Left lung (tissue), 4 donors: ENCODE measurements at regions not wholly inside any gene's neighbourhood (a gene's known extent, or its start where the extent isn't known, plus 50 kb on each side); places are given as distances from the start of the nearest gene placed in this dataset.

Experiments used
- ATAC-seq: fragments of 200-7000 bp; cut with Tn5 transposase; one replicate; pipeline ENCODE4 v1.9.1; 2020; ENCODE audit warnings: moderate library complexity
- DNase-seq, 4 donors: peaks; one replicate each; pipeline ENCODE4 v3.0.0-alpha.2; 2013 to 2020
- H3K27ac ChIP-seq, 2 donors: fragments of 200-600 bp; sonication (generic) in 1 of 2; one replicate each; pipeline versions ENCODE4 v1.5.0 to v1.8.0; 2020 to 2021
- H3K27me3 ChIP-seq, 2 donors: fragments of 200-600 bp; sonication (generic) in 1 of 2; one replicate each; pipeline versions ENCODE4 v1.5.0 to v1.8.0; 2020 to 2021
- H3K36me3 ChIP-seq, 2 donors: fragments of 200-600 bp; sonication (generic) in 1 of 2; one replicate each; pipeline versions ENCODE4 v1.5.0 to v1.8.0; 2020 to 2021
- H3K4me1 ChIP-seq, 2 donors: fragments of 200-600 bp; one replicate each; pipeline ENCODE4 v1.8.0; 2021
- H3K4me3 ChIP-seq, 2 donors: fragments of 200-600 bp; sonication (generic) in 1 of 2; one replicate each; pipeline versions ENCODE4 v1.5.0 to v1.8.0; 2020 to 2021; ENCODE audit warnings: mild to moderate bottlenecking in 1 of 2
- H3K9me3 ChIP-seq, 2 donors: fragments of 200-600 bp; sonication (generic) in 1 of 2; one replicate each; pipeline versions ENCODE4 v1.5.0 to v1.8.0; 2020 to 2021
- intact Hi-C, 2 donors: fragments of 100-400 bp; cut with DNase I; formaldehyde crosslinking; loops; one replicate each; pipeline versions ENCODE4 v1.11.2 to v1.14.2; 2022
- TF ChIP-seq, protein P1 (sequence below), 2 donors: fragments of 200-600 bp; sonication (generic) in 1 of 2; IDR thresholded peaks; one replicate each; pipeline versions ENCODE4 v1.5.0 to v1.8.0; 2021; ENCODE audit warnings: antibody characterized with exemption in 2 of 2
- donor health status: DM: no; HTN: yes; CAD: no.
- donor health status: DM: no; HTN: no; CAD: no.

DNA sequence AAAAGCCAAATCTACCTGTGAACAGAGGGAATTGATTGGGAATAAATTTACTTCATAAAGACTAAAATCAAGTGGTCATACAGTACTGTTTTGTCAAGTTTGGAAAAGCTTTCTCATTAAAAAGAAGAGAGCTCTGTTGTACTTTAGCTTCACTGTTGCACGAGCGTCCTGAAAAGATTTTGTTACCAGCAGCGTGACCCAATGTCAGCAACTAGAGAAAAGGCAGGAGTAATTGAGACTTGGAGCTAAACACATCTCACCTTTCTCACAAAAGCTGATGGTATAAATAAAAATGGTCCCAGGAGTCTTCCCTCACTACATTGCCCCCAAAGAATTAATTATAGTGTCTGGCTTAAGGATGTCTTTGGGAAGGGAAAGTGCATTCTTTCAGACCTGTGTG is 613.7 kb downstream of the OLFM4 start:
- intact Hi-C loops, result no loop called here
- H3K36me3 ChIP-seq, result no peaks in the 10 kb centered on the region
- no peaks in the 10 kb centered on the region for H3K27me3 ChIP-seq
- DNase-seq (no peak), ATAC-seq (no peak)
- no peaks in the 10 kb centered on the region for H3K4me1 ChIP-seq
- no peak overlapping the region for H3K4me3 ChIP-seq
- no peaks in the 10 kb centered on the region for H3K9me3 ChIP-seq
- no peak overlapping the region for H3K27ac ChIP-seq
- TF ChIP-seq, protein P1, sequence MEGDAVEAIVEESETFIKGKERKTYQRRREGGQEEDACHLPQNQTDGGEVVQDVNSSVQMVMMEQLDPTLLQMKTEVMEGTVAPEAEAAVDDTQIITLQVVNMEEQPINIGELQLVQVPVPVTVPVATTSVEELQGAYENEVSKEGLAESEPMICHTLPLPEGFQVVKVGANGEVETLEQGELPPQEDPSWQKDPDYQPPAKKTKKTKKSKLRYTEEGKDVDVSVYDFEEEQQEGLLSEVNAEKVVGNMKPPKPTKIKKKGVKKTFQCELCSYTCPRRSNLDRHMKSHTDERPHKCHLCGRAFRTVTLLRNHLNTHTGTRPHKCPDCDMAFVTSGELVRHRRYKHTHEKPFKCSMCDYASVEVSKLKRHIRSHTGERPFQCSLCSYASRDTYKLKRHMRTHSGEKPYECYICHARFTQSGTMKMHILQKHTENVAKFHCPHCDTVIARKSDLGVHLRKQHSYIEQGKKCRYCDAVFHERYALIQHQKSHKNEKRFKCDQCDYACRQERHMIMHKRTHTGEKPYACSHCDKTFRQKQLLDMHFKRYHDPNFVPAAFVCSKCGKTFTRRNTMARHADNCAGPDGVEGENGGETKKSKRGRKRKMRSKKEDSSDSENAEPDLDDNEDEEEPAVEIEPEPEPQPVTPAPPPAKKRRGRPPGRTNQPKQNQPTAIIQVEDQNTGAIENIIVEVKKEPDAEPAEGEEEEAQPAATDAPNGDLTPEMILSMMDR (IDR thresholded peaks at IDR 0.05), result no peak

DNA sequence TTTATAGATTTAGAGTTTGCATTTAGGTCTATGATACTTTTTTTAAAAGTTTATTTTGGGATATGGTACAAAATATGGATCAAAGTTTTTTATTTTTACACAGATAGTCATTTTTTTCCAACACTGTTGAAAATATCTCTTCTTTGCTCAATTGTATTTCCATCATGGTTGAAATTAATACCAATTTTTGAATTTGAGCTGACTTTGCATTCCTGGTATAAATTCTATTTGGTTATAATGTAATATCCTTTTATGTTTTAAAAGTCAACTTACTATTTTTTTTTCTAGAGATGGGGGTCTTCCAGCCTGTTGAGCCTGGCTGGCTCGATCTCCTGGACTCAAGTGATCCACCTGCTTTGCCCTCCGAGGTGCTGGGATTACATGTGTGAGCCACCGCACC is 620.1 kb downstream of the OLFM4 start:
- no peaks in the 10 kb centered on the region for H3K27me3 ChIP-seq
- H3K4me1 ChIP-seq, result no peaks in the 10 kb centered on the region
- TF ChIP-seq, protein P1 (IDR thresholded peaks at IDR 0.05), result no peak
- ATAC-seq (no peak), DNase-seq (no peak)
- H3K4me3 ChIP-seq, result no peak overlapping the region
- H3K36me3 ChIP-seq, result no peaks in the 10 kb centered on the region
- H3K27ac ChIP-seq, result no peak overlapping the region
- intact Hi-C loops, result no loop called here
- peaks cover 0 to 2% of the 10 kb centered on the region in 2 donors for H3K9me3 ChIP-seq

- Histone ChIP-seq H3K4me3 (no peak overlapping the region), H3K27me3 (no peaks in the 10 kb centered on the region), H3K36me3 (no peaks in the 10 kb centered on the region), H3K27ac (no peak overlapping the region), H3K4me1 (no peaks in the 10 kb centered on the region), H3K9me3 (peaks cover under 1 to 4% of the 10 kb centered on the region in 2 donors)
- DNase-seq (no peak), ATAC-seq (no peak)
- TF ChIP-seq, protein P1 (IDR thresholded peaks at IDR 0.05), result no peak
- intact Hi-C loops, result no loop called here
These were observed 643.4 kb downstream of the OLFM4 start for GRCh38 chr13:53672005-53672404.

GRCh38 chr13:53683146-53683545 is 654.5 kb downstream of the OLFM4 start:
- no peaks in the 10 kb centered on the region for H3K36me3 ChIP-seq
- ATAC-seq (no peak), DNase-seq (no peak)
- H3K4me1 ChIP-seq, result no peaks in the 10 kb centered on the region
- TF ChIP-seq, protein P1 (IDR thresholded peaks at IDR 0.05), result no peak
- no peak overlapping the region for H3K4me3 ChIP-seq
- intact Hi-C loops, result no loop called here
- peaks cover 0 to 24% of the 10 kb centered on the region in 2 donors for H3K9me3 ChIP-seq
- H3K27me3 ChIP-seq, result no peaks in the 10 kb centered on the region
- no peak overlapping the region for H3K27ac ChIP-seq

DNA sequence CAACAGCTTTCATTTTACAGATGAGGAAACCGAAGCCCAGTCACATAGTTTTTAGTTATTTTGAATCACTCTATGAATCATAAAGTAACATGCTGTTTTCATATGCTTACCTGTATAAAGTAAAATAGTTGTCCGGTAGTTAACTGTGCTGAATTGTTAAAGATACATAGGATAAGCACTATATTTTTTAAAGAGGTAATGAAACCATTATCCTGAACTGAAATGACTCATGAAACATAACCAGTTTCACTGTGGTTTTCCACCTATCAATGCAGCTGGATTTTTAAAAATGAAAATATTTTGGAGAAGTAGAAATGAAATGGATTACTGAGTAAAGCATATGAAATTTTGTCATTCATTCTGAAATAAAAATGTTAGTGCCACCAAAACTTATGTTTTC is 655.0 kb downstream of the OLFM4 start:
- H3K4me1 ChIP-seq, result no peaks in the 10 kb centered on the region
- H3K27me3 ChIP-seq, result no peaks in the 10 kb centered on the region
- intact Hi-C loops, result no loop called here
- H3K27ac ChIP-seq, result no peak overlapping the region
- DNase-seq (no peak), ATAC-seq (no peak)
- peaks cover 0 to 22% of the 10 kb centered on the region in 2 donors for H3K9me3 ChIP-seq
- no peak overlapping the region for H3K4me3 ChIP-seq
- TF ChIP-seq, protein P1 (IDR thresholded peaks at IDR 0.05), result no peak
- no peaks in the 10 kb centered on the region for H3K36me3 ChIP-seq
